HEK293 (cell line): ENCODE measurements at regions not wholly inside any gene's neighbourhood (a gene's known extent, or its start where the extent isn't known, plus 50 kb on each side); places are given as distances from the start of the nearest gene placed in this dataset.

Source experiments
- CTCF ChIA-PET: fragments of 350-600 bp; formaldehyde crosslinking; extraction: SDS; loops from one replicate; lab custom pipeline; 2021; ENCODE audit warnings: antibody characterized with exemption; lab: Yijun Ruan, JAX
- POLR2A ChIA-PET: fragments of 300-600 bp; formaldehyde crosslinking; extraction: SDS; loops from one replicate; lab custom pipeline; 2020; ENCODE audit warnings: antibody characterized with exemption, inconsistent platforms; lab: Yijun Ruan, JAX
- H3K27ac ChIP-seq: fragments of 200-500 bp; sonication (Bioruptor generic); 2 replicates; pipeline ENCODE4 v1.5.1; 2014; ENCODE audit warnings: low read depth, low read length, control low read depth, inconsistent platforms; ENCODE audit errors: extremely low read depth
- H3K36me3 ChIP-seq, 2 experiments: fragments of 200-500 bp in 1 of 2; sonication (Bioruptor generic) in 1 of 2; 1 replicate in 1 of 2; 2 replicates in 1 of 2; pipeline ENCODE4 v1.5.1; 2014 to 2017; ENCODE audit warnings: inconsistent platforms in 2 of 2, low read length in 2 of 2; ENCODE audit not compliant: control insufficient read depth in 2 of 2, insufficient read depth in 1 of 2
- H3K4me1 ChIP-seq: fragments of 200-500 bp; sonication (Bioruptor generic); 2 replicates; pipeline ENCODE4 v1.5.1; 2014; ENCODE audit warnings: mild to moderate bottlenecking, low read length, inconsistent platforms; ENCODE audit not compliant: control insufficient read depth, insufficient read depth
- H3K4me3 ChIP-seq: 2 replicates; pipeline ENCODE4 v1.5.1; 2011; ENCODE audit warnings: low read depth, mild to moderate bottlenecking, control low read depth, low read length, moderate library complexity
- H3K9me3 ChIP-seq: fragments of 200-500 bp; sonication (Bioruptor generic); 2 replicates; pipeline ENCODE4 v1.5.1; 2014; ENCODE audit warnings: low read depth, low read length, inconsistent platforms; ENCODE audit not compliant: control insufficient read depth, insufficient read depth
- EGR2 ChIP-seq: fragments of 450-650 bp; formaldehyde crosslinking; IDR thresholded peaks from 2 replicates; pipeline ENCODE4 v1.5.1; 2016; ENCODE audit warnings: low read depth, missing biosample characterization, missing genetic modification characterization
- GLI4 ChIP-seq: fragments of 450-650 bp; formaldehyde crosslinking; IDR thresholded peaks from 2 replicates; pipeline ENCODE4 v1.5.1; 2016; ENCODE audit warnings: missing biosample characterization, missing genetic modification characterization
- INSM2 ChIP-seq: fragments of 450-650 bp; formaldehyde crosslinking; IDR thresholded peaks from 2 replicates; pipeline ENCODE4 v1.5.1; 2016; ENCODE audit warnings: missing biosample characterization, missing genetic modification characterization
- KLF8 ChIP-seq: fragments of 450-650 bp; formaldehyde crosslinking; IDR thresholded peaks from 2 replicates; pipeline ENCODE4 v1.5.1; 2016; ENCODE audit warnings: missing biosample characterization, missing genetic modification characterization
- PBX3 ChIP-seq: sonication (generic); formaldehyde crosslinking; IDR thresholded peaks from 2 replicates; pipeline ENCODE4 v1.8.1; 2022; ENCODE audit warnings: mild to moderate bottlenecking, moderate library complexity, missing genetic modification reagents
- RBAK ChIP-seq: fragments of 450-650 bp; formaldehyde crosslinking; IDR thresholded peaks from 2 replicates; pipeline ENCODE4 v1.5.1; 2016; ENCODE audit warnings: missing biosample characterization, missing genetic modification characterization
- YY2 ChIP-seq: fragments of 450-650 bp; formaldehyde crosslinking; IDR thresholded peaks from 2 replicates; pipeline ENCODE4 v1.5.1; 2016; ENCODE audit warnings: missing biosample characterization, missing genetic modification characterization
- ZBTB20 ChIP-seq: fragments of 450-650 bp; formaldehyde crosslinking; IDR thresholded peaks from 2 replicates; pipeline ENCODE4 v1.5.1; 2016; ENCODE audit warnings: missing biosample characterization, missing genetic modification characterization
- ZFHX2 ChIP-seq: fragments of 450-650 bp; formaldehyde crosslinking; conservative IDR thresholded peaks from 2 replicates; pipeline ENCODE4 v1.5.1; 2016; ENCODE audit warnings: missing biosample characterization, missing genetic modification characterization
- ZIC2 ChIP-seq: fragments of 450-650 bp; formaldehyde crosslinking; IDR thresholded peaks from 2 replicates; pipeline ENCODE4 v1.5.1; 2016; ENCODE audit warnings: missing biosample characterization, missing genetic modification characterization
- ZNF121 ChIP-seq: fragments of 450-650 bp; formaldehyde crosslinking; IDR thresholded peaks from 2 replicates; pipeline ENCODE4 v1.5.1; 2016; ENCODE audit warnings: missing biosample characterization, missing genetic modification characterization
- ZNF302 ChIP-seq: fragments of 450-650 bp; formaldehyde crosslinking; IDR thresholded peaks from 2 replicates; pipeline ENCODE4 v1.5.1; 2016; ENCODE audit warnings: missing biosample characterization, missing genetic modification characterization, low read depth
- ZNF324 ChIP-seq: fragments of 450-650 bp; formaldehyde crosslinking; IDR thresholded peaks from 2 replicates; pipeline ENCODE4 v1.5.1; 2016; ENCODE audit warnings: missing biosample characterization, missing genetic modification characterization
- ZSCAN30 ChIP-seq: fragments of 450-650 bp; IDR thresholded peaks from 2 replicates; pipeline ENCODE4 v1.5.1; 2018; ENCODE audit warnings: missing biosample characterization, mild to moderate bottlenecking, missing genetic modification characterization, moderate library complexity
- TF ChIP-seq, protein P1 (sequence below): fragments of 450-650 bp; IDR thresholded peaks from 2 replicates; pipeline ENCODE4 v1.5.1; 2018; ENCODE audit warnings: missing biosample characterization, missing genetic modification characterization

DNA sequence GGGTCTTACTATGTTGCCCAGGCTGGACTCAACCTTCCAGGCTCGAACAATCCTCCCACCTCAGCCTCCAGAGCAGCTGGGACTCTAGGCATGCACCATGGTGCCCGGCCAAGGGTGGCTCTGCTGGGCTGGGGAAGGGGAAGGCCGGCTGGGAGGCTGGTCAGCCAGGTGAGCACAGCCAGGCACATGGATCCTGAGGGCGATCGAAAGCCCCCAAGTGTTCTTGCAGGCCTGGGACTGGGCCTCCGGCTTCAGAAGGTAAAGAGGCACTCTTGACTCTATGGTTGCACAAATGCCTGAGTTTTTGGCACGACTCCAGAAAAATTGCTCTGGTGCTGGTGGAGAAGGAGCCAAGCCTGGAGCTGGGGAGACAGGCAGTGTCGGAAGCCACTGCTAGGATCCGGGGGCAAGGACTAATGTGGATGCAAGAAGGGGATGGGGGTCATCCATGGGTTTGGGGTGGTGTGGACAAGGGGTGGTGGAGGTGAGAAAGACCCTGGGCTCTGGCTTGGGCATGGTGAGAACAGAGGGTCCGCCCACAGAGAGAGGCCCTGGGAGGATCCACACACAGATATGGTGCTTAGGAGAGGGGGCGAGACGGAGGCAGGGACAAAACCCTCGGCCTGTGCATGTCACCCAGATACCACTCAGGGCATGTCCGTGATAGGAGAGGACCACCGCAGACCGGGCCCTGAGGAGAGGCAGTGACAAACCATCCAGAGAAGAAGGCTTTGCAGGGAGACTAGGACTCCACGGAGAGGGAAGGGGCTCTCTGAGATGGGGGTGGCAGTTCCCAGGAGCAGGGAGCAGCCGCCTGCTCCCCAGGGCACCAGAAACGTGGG lies 51.1 kb upstream of the COL5A1 start:
- H3K4me1 ChIP-seq = no peaks in the 10 kb centered on the region
- H3K27ac ChIP-seq = no peak overlapping the region
- POLR2A ChIA-PET = no interaction called here
- H3K36me3 ChIP-seq = no peaks in the 10 kb centered on the region
- CTCF ChIA-PET = interaction anchor here (0.8 kb wide), 1 partner anchor 53 kb away, joined by 3 read pairs; no protein-coding TSS in a partner anchor
- TF ChIP-seq ZNF121 (tag by site-specific recombination) (0 out of 2 replicates have a peak, but pooled peaks have one; percentile 43), ZNF324 (tag by site-specific recombination) (no peak), RBAK (tag by site-specific recombination) (no peak), YY2 (no peak), EGR2 (tag by site-specific recombination) (peak; percentile 20; the same call in 1 of the 2 replicates), ZFHX2 (peak; percentile 54)
- no peaks in the 10 kb centered on the region for H3K9me3 ChIP-seq
- no peak overlapping the region for H3K4me3 ChIP-seq

- Histone ChIP-seq H3K27ac (no peak overlapping the region), H3K4me3 (no peak overlapping the region)
- POLR2A ChIA-PET = no interaction called here
Measured at GRCh38 chr9:134591082-134591571, 50.5 kb upstream of the COL5A1 start.

DNA sequence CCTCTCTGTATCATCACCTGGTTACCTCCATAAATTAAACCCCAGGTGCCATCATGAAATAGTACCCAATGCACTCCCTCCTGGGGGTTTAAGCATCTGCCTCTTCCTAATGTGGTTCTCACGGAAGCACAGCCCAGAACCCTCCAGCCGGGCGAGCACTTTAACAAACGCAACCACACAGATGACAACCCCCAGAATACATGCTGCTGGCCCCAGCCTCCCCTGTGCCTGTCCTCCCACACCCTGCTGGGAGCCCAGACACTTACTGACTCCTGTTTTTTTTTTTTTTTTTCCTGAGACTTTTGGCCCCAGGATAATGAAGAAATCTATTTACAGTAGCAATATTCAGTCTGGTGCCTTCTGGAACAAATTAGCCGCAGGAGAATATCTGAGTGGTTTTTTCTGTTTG lies 50.0 kb upstream of the COL5A1 start:
- Histone ChIP-seq H3K27ac (no peak overlapping the region), H3K9me3 (no peaks in the 10 kb centered on the region), H3K36me3 (no peaks in the 10 kb centered on the region), H3K4me1 (no peaks in the 10 kb centered on the region), H3K4me3 (no peak overlapping the region)
- TF ChIP-seq ZSCAN30 (tag by site-specific recombination) (no peak), ZFHX2 (peak; percentile 47), ZIC2 (tag by site-specific recombination) (peak; percentile 99), KLF8 (tag by site-specific recombination) (no peak)
- CTCF ChIA-PET = interaction anchor here (0.7 kb wide), 1 partner anchor 80 kb away, joined by 4 read pairs; no protein-coding TSS in a partner anchor
- POLR2A ChIA-PET = no interaction called here

More at GRCh38 chr9:134591082-134591571, 50.5 kb upstream of the COL5A1 start:
- Histone ChIP-seq H3K4me1 (no peaks in the 10 kb centered on the region), H3K9me3 (no peaks in the 10 kb centered on the region)
- no peak for TF ChIP-seq PBX3 (CRISPR knock-in tag)
- TF ChIP-seq, protein P1, sequence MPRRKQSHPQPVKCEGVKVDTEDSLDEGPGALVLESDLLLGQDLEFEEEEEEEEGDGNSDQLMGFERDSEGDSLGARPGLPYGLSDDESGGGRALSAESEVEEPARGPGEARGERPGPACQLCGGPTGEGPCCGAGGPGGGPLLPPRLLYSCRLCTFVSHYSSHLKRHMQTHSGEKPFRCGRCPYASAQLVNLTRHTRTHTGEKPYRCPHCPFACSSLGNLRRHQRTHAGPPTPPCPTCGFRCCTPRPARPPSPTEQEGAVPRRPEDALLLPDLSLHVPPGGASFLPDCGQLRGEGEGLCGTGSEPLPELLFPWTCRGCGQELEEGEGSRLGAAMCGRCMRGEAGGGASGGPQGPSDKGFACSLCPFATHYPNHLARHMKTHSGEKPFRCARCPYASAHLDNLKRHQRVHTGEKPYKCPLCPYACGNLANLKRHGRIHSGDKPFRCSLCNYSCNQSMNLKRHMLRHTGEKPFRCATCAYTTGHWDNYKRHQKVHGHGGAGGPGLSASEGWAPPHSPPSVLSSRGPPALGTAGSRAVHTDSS (tag by site-specific recombination) = no peak
- no peak for TF ChIP-seq ZNF302
- TF ChIP-seq INSM2 (tag by site-specific recombination) = no peak
- no peak for TF ChIP-seq GLI4 (tag by site-specific recombination)
- no peak for TF ChIP-seq ZBTB20
- TF ChIP-seq, all 188 proteins: peak for 0
- no peaks in the 10 kb centered on the region for H3K36me3 ChIP-seq
- CTCF ChIA-PET = interaction anchor here (0.8 kb wide), 1 partner anchor 52 kb away, joined by 3 read pairs; no protein-coding TSS in a partner anchor
